ENCODE measurements at regions not wholly inside any gene's neighbourhood (a gene's known extent, or its start where the extent isn't known, plus 50 kb on each side); places are given as distances from the start of the nearest gene placed in this dataset.

- Histone ChIP-seq H3K4me1 (replicated peaks in 1 of 2) (no peaks in the 10 kb centered on the region), H3K27ac (no peak overlapping the region), H3K9me3 (replicated peaks in 1 of 3) (no peaks in the 10 kb centered on the region), H3K36me3 (replicated peaks in 1 of 2) (no peaks in the 10 kb centered on the region), H3K27me3 (no peaks in the 10 kb centered on the region), H3K4me3 (no peak overlapping the region)
- TF ChIP-seq POLR2A (IDR thresholded peaks at IDR 0.05) (no peak), CTCF (IDR thresholded peaks at IDR 0.05) (no peak)
- DNase-seq = no peak
- intact Hi-C loops (cut with DNase I) = no loop called here
- 13 to 39% (median 25%) methylated on average over 1 of the region's 1 CpG for WGBS, 4 donors
These were observed 763.4 kb downstream of the PCDH18 start for GRCh38 chr4:136768925-136769275.

- intact Hi-C loops (cut with DNase I) = no loop called here
- no peak for DNase-seq
- H3K27ac ChIP-seq = no peak overlapping the region
- TF ChIP-seq CTCF (IDR thresholded peaks at IDR 0.05) (no peak), POLR2A (IDR thresholded peaks at IDR 0.05) (no peak)
- H3K4me1 ChIP-seq (replicated peaks in 1 of 2) = no peaks in the 10 kb centered on the region
- no peaks in the 10 kb centered on the region for H3K9me3 ChIP-seq (replicated peaks in 1 of 3)
- H3K36me3 ChIP-seq (replicated peaks in 1 of 2) = no peaks in the 10 kb centered on the region
- H3K27me3 ChIP-seq = no peaks in the 10 kb centered on the region
- H3K4me3 ChIP-seq = no peak overlapping the region
- 65 to 75% (median 73%) methylated on average over 3 of the region's 3 CpGs for WGBS, 4 donors
These were observed 763.9 kb downstream of the PCDH18 start for GRCh38 chr4:136768213-136768924.

GRCh38 chr4:136763919-136764318, 768.4 kb downstream of the PCDH18 start:
- no peaks in the 10 kb centered on the region for H3K4me1 ChIP-seq (replicated peaks in 1 of 2)
- no peaks in the 10 kb centered on the region for H3K27me3 ChIP-seq

GRCh38 chr4:136755531-136755916, 776.8 kb downstream of the PCDH18 start:
- H3K4me1 ChIP-seq (replicated peaks in 1 of 2) = no peaks in the 10 kb centered on the region
- no peak overlapping the region for H3K4me3 ChIP-seq
- no peak overlapping the region for H3K27ac ChIP-seq
- TF ChIP-seq POLR2A (IDR thresholded peaks at IDR 0.05) = no peak
- no peaks in the 10 kb centered on the region for H3K9me3 ChIP-seq (replicated peaks in 1 of 3)
- no peak for DNase-seq
- no peaks in the 10 kb centered on the region for H3K27me3 ChIP-seq
- intact Hi-C loops (cut with DNase I) = no loop called here
- WGBS, 4 donors = 58 to 77% (median 66%) methylated on average over 1 of the region's 1 CpG
- H3K36me3 ChIP-seq (replicated peaks in 1 of 2) = no peaks in the 10 kb centered on the region

More at GRCh38 chr4:136763919-136764318, 768.4 kb downstream of the PCDH18 start:
- DNase-seq = no peak
- Histone ChIP-seq H3K36me3 (replicated peaks in 1 of 2) (no peaks in the 10 kb centered on the region), H3K27ac (no peak overlapping the region), H3K9me3 (replicated peaks in 1 of 3) (no peaks in the 10 kb centered on the region), H3K4me3 (no peak overlapping the region)
- intact Hi-C loops (cut with DNase I) = no loop called here
- TF ChIP-seq CTCF (IDR thresholded peaks at IDR 0.05) (no peak), POLR2A (IDR thresholded peaks at IDR 0.05) (no peak)
- WGBS, 4 donors = 72 to 77% (median 77%) methylated on average over 3 of the region's 3 CpGs
